ENCODE measurements at regions not wholly inside any gene's neighbourhood (a gene's known extent, or its start where the extent isn't known, plus 50 kb on each side); places are given as distances from the start of the nearest gene placed in this dataset.

GRCh38 chr1:5296095-5296494 is 641.7 kb downstream of the AJAP1 start:
- no peak for TF ChIP-seq TP53 (CRISPR knock-in tag; IDR thresholded peaks at IDR 0.05)
- no peak for TF ChIP-seq ZNF396 (CRISPR knock-in tag; IDR thresholded peaks at IDR 0.05; ENCODE audit: borderline replicate concordance)
- TF ChIP-seq, protein P1, sequence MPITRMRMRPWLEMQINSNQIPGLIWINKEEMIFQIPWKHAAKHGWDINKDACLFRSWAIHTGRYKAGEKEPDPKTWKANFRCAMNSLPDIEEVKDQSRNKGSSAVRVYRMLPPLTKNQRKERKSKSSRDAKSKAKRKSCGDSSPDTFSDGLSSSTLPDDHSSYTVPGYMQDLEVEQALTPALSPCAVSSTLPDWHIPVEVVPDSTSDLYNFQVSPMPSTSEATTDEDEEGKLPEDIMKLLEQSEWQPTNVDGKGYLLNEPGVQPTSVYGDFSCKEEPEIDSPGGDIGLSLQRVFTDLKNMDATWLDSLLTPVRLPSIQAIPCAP (CRISPR knock-in tag; IDR thresholded peaks at IDR 0.05) = no peak
- TF ChIP-seq, protein P2, sequence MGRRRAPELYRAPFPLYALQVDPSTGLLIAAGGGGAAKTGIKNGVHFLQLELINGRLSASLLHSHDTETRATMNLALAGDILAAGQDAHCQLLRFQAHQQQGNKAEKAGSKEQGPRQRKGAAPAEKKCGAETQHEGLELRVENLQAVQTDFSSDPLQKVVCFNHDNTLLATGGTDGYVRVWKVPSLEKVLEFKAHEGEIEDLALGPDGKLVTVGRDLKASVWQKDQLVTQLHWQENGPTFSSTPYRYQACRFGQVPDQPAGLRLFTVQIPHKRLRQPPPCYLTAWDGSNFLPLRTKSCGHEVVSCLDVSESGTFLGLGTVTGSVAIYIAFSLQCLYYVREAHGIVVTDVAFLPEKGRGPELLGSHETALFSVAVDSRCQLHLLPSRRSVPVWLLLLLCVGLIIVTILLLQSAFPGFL (CRISPR knock-in tag; IDR thresholded peaks at IDR 0.05; ENCODE audit: borderline replicate concordance) = no peak
- TF ChIP-seq, protein P3, sequence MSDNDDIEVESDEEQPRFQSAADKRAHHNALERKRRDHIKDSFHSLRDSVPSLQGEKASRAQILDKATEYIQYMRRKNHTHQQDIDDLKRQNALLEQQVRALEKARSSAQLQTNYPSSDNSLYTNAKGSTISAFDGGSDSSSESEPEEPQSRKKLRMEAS (CRISPR knock-in tag; IDR thresholded peaks at IDR 0.05) = no peak
- TF ChIP-seq AFF4 (CRISPR knock-in tag; IDR thresholded peaks at IDR 0.05; ENCODE audit: borderline replicate concordance) = no peak
- ATAC-seq (no peak), DNase-seq (ENCODE audit: low spot score) (no peak)
- ChIA-PET POLR2A (no interaction called here), CTCF (no interaction called here)
- Mint-ChIP-seq H3K36me3 (peaks cover 50% of the 10 kb centered on the region), H3K4me3 (no peak overlapping the region), H3K27me3 (ENCODE audit: low read depth) (peaks cover 16% of the 10 kb centered on the region), H3K4me1 (no peaks in the 10 kb centered on the region), H3K9me3 (peaks cover 68% of the 10 kb centered on the region), H3K27ac (no peak overlapping the region)

DNA sequence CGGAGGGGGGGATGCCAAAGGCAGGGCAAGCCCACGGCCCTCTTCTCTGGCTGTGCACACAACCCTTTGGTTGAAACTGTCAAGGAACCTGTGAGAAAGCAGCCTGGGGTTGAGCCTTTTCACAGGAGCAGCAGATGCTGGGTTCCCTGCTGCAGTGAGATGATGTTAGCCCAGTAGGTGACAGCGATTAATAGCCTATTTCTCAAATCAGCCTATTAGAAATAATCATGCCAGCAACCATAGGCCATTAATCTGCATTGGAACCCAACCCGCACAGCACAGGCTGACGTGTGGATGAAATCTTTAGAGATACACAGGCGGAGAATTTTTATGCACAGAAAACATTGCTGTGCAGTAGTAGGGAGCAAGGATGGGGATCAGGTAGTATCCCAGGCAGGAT is 637.5 kb downstream of the AJAP1 start:
- Mint-ChIP-seq H3K27ac (no peak overlapping the region), H3K36me3 (peaks cover 17% of the 10 kb centered on the region), H3K4me3 (no peak overlapping the region), H3K9me3 (peaks cover 34% of the 10 kb centered on the region), H3K27me3 (ENCODE audit: low read depth) (peaks cover 4% of the 10 kb centered on the region), H3K4me1 (no peaks in the 10 kb centered on the region)
- CTCF ChIA-PET = no interaction called here
- TF ChIP-seq, protein P4, sequence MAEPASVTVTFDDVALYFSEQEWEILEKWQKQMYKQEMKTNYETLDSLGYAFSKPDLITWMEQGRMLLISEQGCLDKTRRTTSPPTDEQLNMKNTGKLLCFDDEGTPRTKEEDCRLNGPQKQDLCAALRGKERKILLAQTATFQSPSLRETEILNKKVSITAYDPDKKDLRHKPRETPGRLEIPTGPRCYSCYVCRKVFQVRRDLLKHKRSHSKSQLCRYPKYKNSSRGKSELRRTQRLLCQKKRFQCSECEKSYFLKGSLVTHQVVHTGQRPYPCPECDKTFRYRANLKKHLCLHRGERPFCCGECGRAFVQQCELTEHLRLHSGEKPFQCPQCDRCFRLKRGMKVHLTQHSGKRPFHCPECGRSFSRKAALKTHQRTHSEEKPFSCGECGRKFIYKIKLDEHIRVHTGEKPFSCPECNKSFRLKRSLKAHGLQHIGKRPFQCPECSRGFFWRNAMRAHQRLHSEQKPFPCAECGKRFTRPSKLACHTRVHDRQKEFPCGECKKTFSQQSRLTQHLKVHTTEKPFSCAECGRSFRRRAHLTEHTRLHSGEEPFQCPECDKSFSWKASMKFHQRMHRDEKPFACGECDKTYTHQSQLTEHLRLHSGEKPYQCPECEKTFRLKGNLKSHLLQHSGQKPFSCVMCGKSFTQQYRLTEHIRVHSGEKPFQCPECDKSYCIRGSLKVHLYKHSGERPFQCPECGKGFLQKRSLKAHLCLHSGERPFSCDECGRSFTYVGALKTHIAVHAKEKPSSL (CRISPR knock-in tag; conservative IDR thresholded peaks at IDR 0.05) = no peak
- no peak for TF ChIP-seq NFYB (CRISPR knock-in tag; conservative IDR thresholded peaks at IDR 0.05; ENCODE audit: low read depth)
- TF ChIP-seq, protein P5, sequence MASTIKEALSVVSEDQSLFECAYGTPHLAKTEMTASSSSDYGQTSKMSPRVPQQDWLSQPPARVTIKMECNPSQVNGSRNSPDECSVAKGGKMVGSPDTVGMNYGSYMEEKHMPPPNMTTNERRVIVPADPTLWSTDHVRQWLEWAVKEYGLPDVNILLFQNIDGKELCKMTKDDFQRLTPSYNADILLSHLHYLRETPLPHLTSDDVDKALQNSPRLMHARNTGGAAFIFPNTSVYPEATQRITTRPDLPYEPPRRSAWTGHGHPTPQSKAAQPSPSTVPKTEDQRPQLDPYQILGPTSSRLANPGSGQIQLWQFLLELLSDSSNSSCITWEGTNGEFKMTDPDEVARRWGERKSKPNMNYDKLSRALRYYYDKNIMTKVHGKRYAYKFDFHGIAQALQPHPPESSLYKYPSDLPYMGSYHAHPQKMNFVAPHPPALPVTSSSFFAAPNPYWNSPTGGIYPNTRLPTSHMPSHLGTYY (CRISPR knock-in tag; IDR thresholded peaks at IDR 0.05) = no peak
- TF ChIP-seq TEAD4 (CRISPR knock-in tag; IDR thresholded peaks at IDR 0.05) = no peak
- TF ChIP-seq NR3C1 (CRISPR knock-in tag; conservative IDR thresholded peaks at IDR 0.05; ENCODE audit: low read depth) = no peak
- TF ChIP-seq ATF1 (CRISPR knock-in tag; IDR thresholded peaks at IDR 0.05) = no peak
- TF ChIP-seq ZNF219 (CRISPR knock-in tag; IDR thresholded peaks at IDR 0.05; ENCODE audit: borderline replicate concordance) = no peak
- no peak for TF ChIP-seq ATF2 (CRISPR knock-in tag; IDR thresholded peaks at IDR 0.05; ENCODE audit: borderline replicate concordance, low read depth)
- no peak for TF ChIP-seq RORB (CRISPR knock-in tag; IDR thresholded peaks at IDR 0.05)
- TF ChIP-seq, protein P6, sequence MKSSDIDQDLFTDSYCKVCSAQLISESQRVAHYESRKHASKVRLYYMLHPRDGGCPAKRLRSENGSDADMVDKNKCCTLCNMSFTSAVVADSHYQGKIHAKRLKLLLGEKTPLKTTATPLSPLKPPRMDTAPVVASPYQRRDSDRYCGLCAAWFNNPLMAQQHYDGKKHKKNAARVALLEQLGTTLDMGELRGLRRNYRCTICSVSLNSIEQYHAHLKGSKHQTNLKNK (CRISPR knock-in tag; IDR thresholded peaks at IDR 0.05) = no peak
- no peak for TF ChIP-seq GABPB1 (CRISPR knock-in tag; IDR thresholded peaks at IDR 0.05)
- TF ChIP-seq, protein P7, sequence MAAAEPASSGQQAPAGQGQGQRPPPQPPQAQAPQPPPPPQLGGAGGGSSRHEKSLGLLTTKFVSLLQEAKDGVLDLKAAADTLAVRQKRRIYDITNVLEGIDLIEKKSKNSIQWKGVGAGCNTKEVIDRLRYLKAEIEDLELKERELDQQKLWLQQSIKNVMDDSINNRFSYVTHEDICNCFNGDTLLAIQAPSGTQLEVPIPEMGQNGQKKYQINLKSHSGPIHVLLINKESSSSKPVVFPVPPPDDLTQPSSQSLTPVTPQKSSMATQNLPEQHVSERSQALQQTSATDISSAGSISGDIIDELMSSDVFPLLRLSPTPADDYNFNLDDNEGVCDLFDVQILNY (CRISPR knock-in tag; IDR thresholded peaks at IDR 0.05) = no peak
- no peak for TF ChIP-seq E2F4 (CRISPR knock-in tag; IDR thresholded peaks at IDR 0.05; ENCODE audit: borderline replicate concordance, low read depth)
- no peak for TF ChIP-seq NFE2L1 (CRISPR knock-in tag; IDR thresholded peaks at IDR 0.05)
- TF ChIP-seq ZNF317 (CRISPR knock-in tag; IDR thresholded peaks at IDR 0.05; ENCODE audit: borderline replicate concordance, low read depth) = no peak
- no peak for TF ChIP-seq CREM (CRISPR knock-in tag; IDR thresholded peaks at IDR 0.05)
- no peak for DNase-seq (ENCODE audit: low spot score)
- POLR2A ChIA-PET = no interaction called here
- ATAC-seq = no peak

All from WTC11 (cell line).